Tibial nerve (tissue), 4 donors: ENCODE measurements at regions not wholly inside any gene's neighbourhood (a gene's known extent, or its start where the extent isn't known, plus 50 kb on each side); places are given as distances from the start of the nearest gene placed in this dataset.

ENCODE experiments used
- DNase-seq, 2 donors: peaks; one replicate each; pipeline ENCODE4 v3.0.0-alpha.2; 2019; ENCODE audit warnings: low spot score in 2 of 2
- H3K27ac ChIP-seq, 4 donors: fragments of 200-600 bp; sonication (generic) in 3 of 4; one replicate each; pipeline ENCODE4 v1.5.1; 2017 to 2019; ENCODE audit warnings: mild to moderate bottlenecking in 1 of 4
- H3K27me3 ChIP-seq, 2 donors: fragments of 200-600 bp; sonication (generic) in 1 of 2; one replicate each; pipeline versions ENCODE4 v1.5.1 to v1.6.0; 2017 to 2019
- H3K36me3 ChIP-seq, 3 donors: fragments of 200-600 bp; sonication (generic); one replicate each; pipeline ENCODE4 v1.5.1; 2018 to 2019
- H3K4me1 ChIP-seq, 4 donors: fragments of 200-600 bp; sonication (generic) in 3 of 4; one replicate each; pipeline ENCODE4 v1.5.1; 2017 to 2019
- H3K4me3 ChIP-seq, 4 donors: fragments of 200-600 bp; sonication (generic) in 3 of 4; one replicate each; pipeline ENCODE4 v1.5.1; 2017 to 2019; ENCODE audit warnings: mild to moderate bottlenecking in 1 of 4, moderate library complexity in 1 of 4
- H3K9me3 ChIP-seq, 4 donors: fragments of 200-600 bp; sonication (generic) in 3 of 4; one replicate each; pipeline ENCODE4 v1.5.1; 2017 to 2019
- EP300 ChIP-seq, 2 donors: sonication (generic); formaldehyde crosslinking; IDR thresholded peaks; one replicate each; pipeline ENCODE4 v1.6.1; 2017; ENCODE audit warnings: antibody characterized with exemption in 2 of 2, mild to moderate bottlenecking in 1 of 2
- POLR2A ChIP-seq, 2 donors: fragments of 450-650 bp; IDR thresholded peaks; one replicate each; pipeline ENCODE4 v1.6.1; 2017; ENCODE audit warnings: antibody characterized with exemption in 2 of 2, mild to moderate bottlenecking in 2 of 2, moderate library complexity in 2 of 2
- WGBS, 2 donors: methylation state at CpG; one replicate each; pipeline ENCODE4 v1.1.5; 2018; 5-methylcytosine and 5-hydroxymethylcytosine counted together
- TF ChIP-seq, protein P1 (sequence below), 5 experiments: fragments of 200-600 bp in 3 of 5; fragments of 450-650 bp in 2 of 5; sonication (generic) in 3 of 5; IDR thresholded peaks; one replicate each; pipeline ENCODE4 v1.5.1; 2016 to 2019; ENCODE audit warnings: antibody characterized with exemption in 5 of 5, mild to moderate bottlenecking in 3 of 5, moderate library complexity in 2 of 5

DNA sequence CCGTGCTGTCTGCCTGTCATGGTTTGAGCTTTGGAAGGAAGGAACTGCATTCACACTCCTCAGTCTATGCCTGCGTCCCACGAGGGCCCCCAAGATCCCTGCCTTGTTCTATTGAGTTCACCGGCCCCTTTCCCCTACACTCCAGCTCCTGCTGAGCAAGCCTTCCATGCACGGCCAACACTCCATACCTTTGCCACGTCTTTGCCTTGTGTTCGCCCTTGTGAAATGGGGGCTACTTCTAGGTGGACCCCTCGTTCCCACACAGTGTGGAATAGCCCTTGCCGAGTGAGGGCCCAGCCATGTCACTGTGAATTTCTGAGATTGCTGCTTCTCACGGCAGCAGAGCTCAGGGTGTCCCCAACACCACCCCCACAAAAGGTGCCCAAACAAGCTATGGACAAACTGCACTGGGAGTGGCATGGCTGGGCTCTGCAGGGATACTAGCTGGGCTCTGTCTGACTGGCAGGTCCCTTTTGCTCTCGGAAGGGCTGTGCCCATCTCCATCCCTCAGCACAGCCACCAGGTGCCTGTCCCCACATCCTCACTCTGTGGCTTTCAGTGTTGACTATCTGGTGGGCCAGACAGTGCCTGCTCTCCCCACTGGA is 67.9 kb upstream of the ADAMTS2 start:
- no peak for DNase-seq
- 87 to 90% methylated on average over 11 of the region's 11 CpGs for WGBS, 2 donors
- no peaks in the 10 kb centered on the region for H3K36me3 ChIP-seq

DNA sequence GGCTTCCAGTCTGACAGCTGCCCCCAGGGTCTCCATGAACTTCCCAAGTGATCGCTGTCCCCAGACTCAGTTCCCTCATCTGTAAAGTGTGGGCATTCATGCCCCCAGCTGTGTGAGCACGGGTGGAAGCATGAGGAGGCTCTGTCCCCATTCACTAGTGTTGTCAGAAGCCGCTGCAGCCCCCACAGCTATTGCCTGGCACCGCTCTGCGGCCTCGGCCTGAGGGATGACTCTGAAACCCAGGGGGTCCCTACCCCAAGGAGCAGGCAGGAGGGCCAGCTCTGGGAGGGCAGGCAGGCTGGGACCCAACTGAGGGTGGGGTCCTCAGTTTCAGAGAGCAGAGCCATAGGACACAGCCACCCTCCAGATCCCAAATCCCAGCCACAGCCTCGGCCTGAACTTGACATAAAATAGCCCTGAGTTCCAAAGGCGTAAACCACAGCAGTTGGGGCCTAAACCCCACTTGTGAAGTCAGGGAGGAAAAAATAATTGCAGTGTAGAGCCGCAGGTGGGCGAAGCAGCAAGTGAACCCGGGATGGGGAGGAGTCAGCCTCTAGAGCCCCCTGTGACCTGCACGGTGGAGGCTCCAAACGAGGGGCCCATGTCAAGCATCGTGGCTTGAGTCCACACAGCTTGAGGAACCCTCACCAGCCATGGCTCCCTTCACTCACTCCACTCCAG is 66.0 kb upstream of the ADAMTS2 start:
- WGBS, 2 donors = 85 to 87% methylated on average over 10 to 14 of the region's 14 CpGs
- peaks cover 0 to 13% (median 0%) of the 10 kb centered on the region in 4 donors for H3K4me1 ChIP-seq
- no peaks in the 10 kb centered on the region for H3K36me3 ChIP-seq
- no peaks in the 10 kb centered on the region for H3K27me3 ChIP-seq
- H3K27ac ChIP-seq = no peak overlapping the region
- no peak for DNase-seq
- TF ChIP-seq EP300 (IDR thresholded peaks at IDR 0.05) (no peak), POLR2A (IDR thresholded peaks at IDR 0.05) (no peak)
- TF ChIP-seq, protein P1, sequence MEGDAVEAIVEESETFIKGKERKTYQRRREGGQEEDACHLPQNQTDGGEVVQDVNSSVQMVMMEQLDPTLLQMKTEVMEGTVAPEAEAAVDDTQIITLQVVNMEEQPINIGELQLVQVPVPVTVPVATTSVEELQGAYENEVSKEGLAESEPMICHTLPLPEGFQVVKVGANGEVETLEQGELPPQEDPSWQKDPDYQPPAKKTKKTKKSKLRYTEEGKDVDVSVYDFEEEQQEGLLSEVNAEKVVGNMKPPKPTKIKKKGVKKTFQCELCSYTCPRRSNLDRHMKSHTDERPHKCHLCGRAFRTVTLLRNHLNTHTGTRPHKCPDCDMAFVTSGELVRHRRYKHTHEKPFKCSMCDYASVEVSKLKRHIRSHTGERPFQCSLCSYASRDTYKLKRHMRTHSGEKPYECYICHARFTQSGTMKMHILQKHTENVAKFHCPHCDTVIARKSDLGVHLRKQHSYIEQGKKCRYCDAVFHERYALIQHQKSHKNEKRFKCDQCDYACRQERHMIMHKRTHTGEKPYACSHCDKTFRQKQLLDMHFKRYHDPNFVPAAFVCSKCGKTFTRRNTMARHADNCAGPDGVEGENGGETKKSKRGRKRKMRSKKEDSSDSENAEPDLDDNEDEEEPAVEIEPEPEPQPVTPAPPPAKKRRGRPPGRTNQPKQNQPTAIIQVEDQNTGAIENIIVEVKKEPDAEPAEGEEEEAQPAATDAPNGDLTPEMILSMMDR (IDR thresholded peaks at IDR 0.05) = no peak
- no peaks in the 10 kb centered on the region for H3K9me3 ChIP-seq
- H3K4me3 ChIP-seq = no peak overlapping the region

More for the DNA sequence above, 67.9 kb upstream of the ADAMTS2 start:
- Histone ChIP-seq H3K4me1 (no peaks in the 10 kb centered on the region), H3K27ac (no peak overlapping the region), H3K4me3 (no peak overlapping the region), H3K27me3 (no peaks in the 10 kb centered on the region), H3K9me3 (no peaks in the 10 kb centered on the region)
- TF ChIP-seq EP300 (IDR thresholded peaks at IDR 0.05) = no peak
- TF ChIP-seq POLR2A (IDR thresholded peaks at IDR 0.05) = no peak
- TF ChIP-seq, protein P1 (IDR thresholded peaks at IDR 0.05) = no peak

DNA sequence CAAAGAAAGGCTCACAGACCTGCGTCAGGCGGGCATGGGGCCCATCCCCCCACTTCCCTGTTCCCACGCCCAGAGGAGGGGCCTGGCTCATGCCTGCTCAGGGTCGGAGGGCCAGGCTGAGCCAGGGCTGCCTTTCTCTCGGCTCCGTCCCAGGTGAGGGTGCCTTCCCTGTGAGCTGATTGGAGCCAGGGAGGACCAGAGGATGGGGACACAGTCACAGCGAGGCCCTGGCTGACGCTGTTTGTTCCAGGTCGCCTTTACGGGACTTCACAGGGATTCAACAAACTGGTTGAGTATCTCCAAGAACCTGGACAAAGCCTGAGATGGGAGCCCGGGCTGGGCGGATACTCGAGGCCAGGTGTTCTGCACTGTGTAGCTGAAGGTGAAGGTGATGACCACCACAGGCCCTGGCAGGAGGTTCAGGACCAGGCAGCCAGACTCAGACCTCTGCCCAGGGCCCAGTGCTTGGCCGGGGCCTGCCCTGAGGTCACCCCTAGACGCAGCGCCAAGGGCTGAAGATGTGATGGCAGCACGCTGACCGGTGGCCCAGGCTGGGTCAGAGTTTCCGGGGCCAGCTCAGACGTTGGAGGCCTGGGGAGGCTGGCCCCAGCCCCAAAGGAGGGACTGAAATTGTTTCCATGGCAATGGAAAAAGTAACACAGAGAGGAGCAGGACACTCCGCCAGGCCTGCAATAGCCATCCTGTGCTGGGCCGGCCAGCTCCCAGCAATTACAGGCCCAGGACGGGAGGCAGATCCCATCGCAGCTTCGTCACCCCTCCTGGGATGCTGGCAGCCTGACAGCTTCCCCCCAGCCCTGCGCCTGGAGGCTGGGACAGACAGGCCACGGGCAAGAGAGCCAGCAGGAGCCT is 65.3 kb upstream of the ADAMTS2 start:
- 83 to 89% methylated on average over 23 to 25 of the region's 27 CpGs for WGBS, 2 donors

DNA sequence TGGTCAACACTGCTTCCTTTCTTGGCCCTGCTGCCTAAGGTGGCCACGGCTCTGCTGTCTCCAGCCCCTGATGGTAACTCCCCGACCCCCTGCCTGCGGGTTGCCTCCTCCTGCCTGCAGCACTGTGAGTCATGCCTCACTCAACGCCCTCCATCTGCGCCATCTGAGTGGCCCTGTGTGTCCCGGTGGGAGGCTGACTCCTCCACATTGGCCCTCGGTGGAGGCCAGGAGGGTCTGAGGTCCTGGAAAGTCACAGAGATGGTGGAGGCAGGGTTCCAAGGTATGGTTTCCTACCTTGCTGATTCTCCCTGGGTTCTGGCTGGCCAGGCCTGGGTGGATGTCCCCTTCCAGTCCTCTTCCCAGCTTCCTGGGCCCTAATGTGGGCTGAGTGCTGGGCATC is 64.5 kb upstream of the ADAMTS2 start:
- H3K36me3 ChIP-seq = no peaks in the 10 kb centered on the region
- DNase-seq = no peak
- no peaks in the 10 kb centered on the region for H3K9me3 ChIP-seq
- no peaks in the 10 kb centered on the region for H3K27me3 ChIP-seq
- H3K4me1 ChIP-seq = peaks cover 0 to 18% (median 0%) of the 10 kb centered on the region in 4 donors
- no peak overlapping the region for H3K4me3 ChIP-seq
- no peak for TF ChIP-seq POLR2A (IDR thresholded peaks at IDR 0.05)
- TF ChIP-seq, protein P1 (IDR thresholded peaks at IDR 0.05) = no peak
- no peak for TF ChIP-seq EP300 (IDR thresholded peaks at IDR 0.05)
- H3K27ac ChIP-seq = no peak overlapping the region
- WGBS, 2 donors = 88 to 95% methylated on average over 7 of the region's 7 CpGs

More for the DNA sequence above, 65.3 kb upstream of the ADAMTS2 start:
- Histone ChIP-seq H3K36me3 (no peaks in the 10 kb centered on the region), H3K27me3 (no peaks in the 10 kb centered on the region), H3K4me1 (peaks cover 0 to 18% (median 0%) of the 10 kb centered on the region in 4 donors), H3K27ac (no peak overlapping the region), H3K9me3 (no peaks in the 10 kb centered on the region), H3K4me3 (no peak overlapping the region)
- DNase-seq = no peak
- TF ChIP-seq EP300 (IDR thresholded peaks at IDR 0.05) = no peak
- TF ChIP-seq, protein P1 (IDR thresholded peaks at IDR 0.05) = no peak
- TF ChIP-seq POLR2A (IDR thresholded peaks at IDR 0.05) = no peak
